Psoas muscle (tissue), 7 donors: ENCODE measurements at regions not wholly inside any gene's neighbourhood (a gene's known extent, or its start where the extent isn't known, plus 50 kb on each side); places are given as distances from the start of the nearest gene placed in this dataset.

Experiments
- ATAC-seq, 4 donors: fragments of 200-7000 bp; cut with Tn5 transposase; one replicate each; pipeline ENCODE4 v1.9.1; 2020; ENCODE audit warnings: moderate library complexity in 3 of 4, mild to moderate bottlenecking in 2 of 4
- DNase-seq, 2 donors: peaks; one replicate each; pipeline ENCODE4 v3.0.0-alpha.2; 2020
- H3K27ac ChIP-seq: fragments of 200-600 bp; one replicate; pipeline ENCODE4 v1.8.0; 2022
- H3K27me3 ChIP-seq, 3 donors: fragments of 200-600 bp in 1 of 3; one replicate each; pipeline versions ENCODE4 v1.6.1 to v1.8.0; 2013 to 2022; ENCODE audit warnings: low read length in 2 of 3, mild to moderate bottlenecking in 2 of 3, moderate library complexity in 1 of 3; ENCODE audit not compliant: insufficient read depth in 3 of 3
- H3K36me3 ChIP-seq, 2 donors: fragments of 200-600 bp in 1 of 2; one replicate each; pipeline versions ENCODE4 v1.6.1 to v1.8.0; 2013 to 2022; ENCODE audit warnings: low read depth in 1 of 2, mild to moderate bottlenecking in 1 of 2, moderate library complexity in 1 of 2; ENCODE audit not compliant: insufficient read depth in 1 of 2
- H3K4me1 ChIP-seq: fragments of 200-600 bp; one replicate; pipeline ENCODE4 v1.8.0; 2022
- H3K4me3 ChIP-seq: fragments of 200-600 bp; one replicate; pipeline ENCODE4 v1.8.0; 2022; ENCODE audit warnings: mild to moderate bottlenecking
- H3K9me3 ChIP-seq: fragments of 200-600 bp; one replicate; pipeline ENCODE4 v1.8.0; 2022
- CTCF ChIP-seq: fragments of 200-600 bp; IDR thresholded peaks from one replicate; pipeline ENCODE4 v1.8.0; 2022; ENCODE audit warnings: antibody characterized with exemption
- WGBS, 3 donors: extraction: QIAGEN DNeasy Blood & Tissue Kit; methylation state at CpG; one replicate each; pipeline versions ENCODE4 v1.1.6 to v1.1.7; 2013; 5-methylcytosine and 5-hydroxymethylcytosine counted together
- intact Hi-C, 2 donors: fragments of 100-400 bp; cut with DNase I; formaldehyde crosslinking; loops; one replicate each; pipeline versions ENCODE4 v1.11.0 to v1.14.2; 2022
- donor health status: healthy with polysubstance abuse.
- donor health status: DM: no; HTN: no; CAD: no; lungs with moderate emphysema.
- donor health status: Bipolar disorder and iron deficiency.
- donor health status: healthy.
- donor health status: DM: yes; HTN: yes; CAD: no.
- donor health status: DM: no; HTN: no; CAD: no.
- donor health status: DM: yes; HTN: yes; CAD: no.

GRCh38 chr17:70825321-70826125 lies 656.2 kb downstream of the KCNJ2 start:
- 28 to 31% (median 29%) methylated on average over 2 of the region's 2 CpGs for WGBS, 3 donors
- Histone ChIP-seq H3K4me1 (no peaks in the 10 kb centered on the region), H3K36me3 (no peaks in the 10 kb centered on the region), H3K4me3 (no peak overlapping the region), H3K9me3 (no peaks in the 10 kb centered on the region), H3K27me3 (no peaks in the 10 kb centered on the region), H3K27ac (no peak overlapping the region)
- DNase-seq (no peak), ATAC-seq (no peak)
- TF ChIP-seq CTCF = no peak
- intact Hi-C loops = no loop called here

- H3K27me3 ChIP-seq = no peaks in the 10 kb centered on the region
These were observed 660.5 kb downstream of the KCNJ2 start for GRCh38 chr17:70829876-70830275.

GRCh38 chr17:70834039-70834438 lies 664.7 kb downstream of the KCNJ2 start:
- 92 to 93% (median 93%) methylated on average over 3 of the region's 3 CpGs for WGBS, 3 donors
- H3K36me3 ChIP-seq = no peaks in the 10 kb centered on the region

More at GRCh38 chr17:70829876-70830275, 660.5 kb downstream of the KCNJ2 start:
- no peak for ATAC-seq
- no peak overlapping the region for H3K4me3 ChIP-seq
- DNase-seq = no peak
- H3K36me3 ChIP-seq = no peaks in the 10 kb centered on the region
- no peaks in the 10 kb centered on the region for H3K4me1 ChIP-seq
- no peak overlapping the region for H3K27ac ChIP-seq
- intact Hi-C loops = no loop called here
- TF ChIP-seq CTCF = no peak
- no peaks in the 10 kb centered on the region for H3K9me3 ChIP-seq

DNA sequence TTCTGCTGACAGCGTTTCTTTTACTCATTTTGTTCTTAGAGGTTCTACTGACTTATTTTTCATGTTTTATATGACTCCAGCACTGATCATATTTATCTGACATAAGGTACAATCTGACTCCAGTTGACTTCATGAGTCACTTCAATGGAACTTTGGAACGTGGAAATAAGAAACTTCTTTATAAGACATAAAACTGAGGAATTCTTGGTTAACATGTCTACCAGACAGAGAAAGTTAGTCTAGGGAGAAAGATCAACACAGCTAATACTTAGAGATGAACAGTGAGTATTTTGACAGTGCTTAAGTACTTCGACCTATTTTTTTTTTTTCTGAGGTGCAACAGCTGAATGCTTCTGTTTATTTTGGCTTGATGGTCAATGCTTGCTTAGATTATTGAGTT lies 679.5 kb downstream of the KCNJ2 start:
- ATAC-seq = no peak
- TF ChIP-seq CTCF = no peak

More at GRCh38 chr17:70834039-70834438, 664.7 kb downstream of the KCNJ2 start:
- Histone ChIP-seq H3K27me3 (no peaks in the 10 kb centered on the region), H3K27ac (no peak overlapping the region), H3K4me1 (no peaks in the 10 kb centered on the region), H3K4me3 (no peak overlapping the region), H3K9me3 (no peaks in the 10 kb centered on the region)
- ATAC-seq (no peak), DNase-seq (no peak)
- no peak for TF ChIP-seq CTCF
- intact Hi-C loops = no loop called here

More for the DNA sequence above, 679.5 kb downstream of the KCNJ2 start:
- no peak for DNase-seq
- Histone ChIP-seq H3K27ac (no peak overlapping the region), H3K36me3 (no peaks in the 10 kb centered on the region), H3K4me3 (no peak overlapping the region), H3K27me3 (no peaks in the 10 kb centered on the region), H3K9me3 (no peaks in the 10 kb centered on the region), H3K4me1 (no peaks in the 10 kb centered on the region)
- intact Hi-C loops = no loop called here
- WGBS, 3 donors = 63 to 73% (median 70%) methylated on average over 3 of the region's 3 CpGs
